ENCODE measurements at regions not wholly inside any gene's neighbourhood (a gene's known extent, or its start where the extent isn't known, plus 50 kb on each side); places are given as distances from the start of the nearest gene placed in this dataset.

DNA sequence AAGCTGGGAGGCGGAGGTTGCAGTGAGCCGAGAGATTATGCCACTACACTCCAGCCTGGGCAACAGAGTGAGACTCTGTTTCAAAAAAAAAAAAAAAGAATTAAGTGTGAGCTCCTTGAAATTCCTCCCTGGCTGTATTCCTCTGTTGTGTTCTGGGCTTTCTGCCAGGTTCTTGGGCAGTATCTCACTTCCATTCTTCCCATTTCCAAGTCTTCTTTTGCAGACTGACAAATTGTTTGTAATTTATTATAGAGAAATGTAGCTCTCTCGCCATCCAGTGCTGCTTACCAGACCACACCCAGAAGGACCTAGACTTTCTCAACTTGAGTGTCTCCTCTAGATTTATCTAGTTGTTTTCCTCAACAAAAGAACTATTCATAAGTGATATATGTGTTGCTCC is 105.0 kb upstream of the ADGRL2 start:
- no peak for DNase-seq

DNA sequence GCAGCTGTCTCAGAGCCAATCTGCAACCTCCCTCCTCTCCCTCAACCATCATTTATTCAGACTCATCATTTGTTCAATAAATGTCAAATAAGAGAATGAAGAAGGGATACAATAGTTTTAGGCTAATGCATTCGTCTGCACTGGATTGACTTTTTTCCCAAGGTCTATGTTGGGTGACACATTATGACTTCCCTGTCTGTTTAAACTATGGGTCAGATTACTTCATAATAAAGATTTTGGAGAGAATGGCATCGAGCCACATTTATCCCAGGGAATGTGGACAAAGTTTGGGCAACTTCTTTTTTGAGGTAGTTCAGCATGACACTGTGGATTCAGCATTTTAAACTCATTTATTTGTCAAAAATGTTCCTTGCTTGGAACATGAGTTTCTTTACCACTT is 107.4 kb upstream of the ADGRL2 start:
- no peak for DNase-seq

DNA sequence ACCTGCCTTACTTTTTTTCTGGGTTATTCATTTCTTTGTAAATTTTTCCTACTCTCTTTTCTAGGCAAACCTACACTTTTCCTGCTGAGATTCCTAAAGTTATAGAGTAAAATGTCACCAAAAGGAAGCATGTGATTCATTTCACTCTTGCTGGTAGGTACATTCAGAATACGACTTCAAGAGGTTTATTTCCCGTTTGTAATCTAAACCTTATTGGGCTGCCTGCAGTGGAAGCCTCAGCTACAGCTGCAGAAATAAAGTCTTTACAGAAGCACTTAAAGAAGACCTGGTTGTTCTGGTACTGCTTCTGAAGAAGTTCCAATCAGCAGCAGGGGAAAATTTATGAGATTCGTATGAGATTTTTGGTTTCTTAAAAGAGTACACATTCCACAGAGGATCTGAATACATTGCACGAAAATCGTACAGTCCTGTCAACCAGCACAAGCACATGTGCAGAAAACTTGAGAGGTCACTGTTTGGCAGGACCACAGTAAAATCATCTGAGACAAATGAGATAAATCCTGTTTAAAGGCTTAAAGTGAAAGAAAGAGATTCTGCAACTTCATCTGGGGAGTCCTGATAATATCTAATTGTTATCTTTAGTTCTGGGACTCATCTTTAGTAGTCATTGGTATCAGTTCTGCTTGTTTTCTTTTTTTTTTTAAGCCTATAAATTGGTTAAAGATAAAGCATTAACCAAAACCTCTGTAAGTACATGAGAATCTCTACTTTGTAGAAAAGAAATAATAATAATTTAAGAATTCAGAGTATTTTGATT is 109.9 kb upstream of the ADGRL2 start:
- DNase-seq, result no peak

DNA sequence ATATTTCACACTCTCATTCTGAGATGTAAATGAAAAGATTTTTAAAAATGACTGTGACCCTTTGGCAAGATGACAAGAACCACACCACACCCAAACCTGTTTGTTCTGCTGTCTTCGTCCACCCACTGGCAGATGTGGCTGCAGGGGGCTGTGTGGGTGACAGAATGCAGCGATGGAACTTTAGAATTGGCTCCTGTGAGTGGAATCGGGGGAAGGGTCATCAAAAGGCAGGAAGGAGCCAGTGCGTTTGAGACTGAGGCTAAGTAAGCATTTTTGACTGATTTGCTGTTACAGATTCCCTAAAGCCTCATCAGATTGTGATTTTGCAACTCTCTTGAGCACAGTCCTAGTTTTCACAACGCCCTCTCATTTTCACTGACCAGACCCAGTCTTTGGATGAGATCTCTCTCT is 111.2 kb upstream of the ADGRL2 start:
- no peak for DNase-seq

DNA sequence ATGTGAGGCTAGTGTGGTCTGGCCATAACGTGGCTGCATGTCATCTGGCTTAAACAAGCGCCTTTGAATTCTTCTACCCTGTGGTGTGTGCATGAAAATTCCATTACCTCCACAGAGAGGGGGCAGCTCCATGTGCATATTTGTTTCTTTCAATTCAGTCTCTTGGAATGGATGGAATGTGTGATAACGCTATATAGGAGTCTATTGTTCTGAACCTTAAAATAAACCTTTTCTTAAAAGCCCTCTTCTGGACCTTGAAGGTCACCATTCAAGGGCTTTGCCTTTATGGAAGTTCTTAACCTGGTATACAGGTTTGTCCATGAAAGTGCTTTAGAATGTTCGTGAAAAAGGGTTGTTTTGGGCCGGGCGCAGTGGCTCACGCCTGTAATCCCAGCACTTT is 118.2 kb upstream of the ADGRL2 start:
- no peak for DNase-seq

DNA sequence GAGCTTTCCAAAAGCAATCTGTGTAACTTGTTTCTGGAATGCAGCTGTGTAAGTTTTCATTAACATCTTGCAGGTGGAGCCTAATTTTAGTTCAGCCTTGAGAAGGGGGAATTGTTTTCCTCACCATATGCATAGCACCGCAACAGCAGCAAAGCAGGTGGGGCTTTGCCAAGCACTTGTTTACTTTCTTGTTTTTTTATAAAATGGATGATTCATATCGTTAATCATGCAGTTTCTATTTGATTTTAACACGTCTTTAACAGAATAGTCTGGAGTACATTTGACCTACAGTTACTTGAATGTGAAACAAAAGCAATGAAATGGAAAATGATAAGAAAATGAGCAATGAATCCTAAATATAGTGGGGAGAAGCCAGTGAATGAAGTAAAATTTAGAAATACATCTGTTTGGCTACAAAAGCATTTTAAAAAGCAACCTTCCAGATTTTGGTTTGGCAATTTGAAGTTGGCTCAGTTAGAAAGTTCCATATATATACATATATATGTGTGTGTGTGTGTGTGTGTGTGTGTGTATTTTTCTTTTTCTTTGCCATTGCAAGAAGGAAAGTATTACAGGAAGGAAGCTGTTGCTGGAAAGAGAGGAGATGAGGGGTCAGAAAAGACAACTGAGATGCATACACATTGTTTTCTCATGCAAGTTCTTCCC is 119.0 kb upstream of the ADGRL2 start:
- no peak for DNase-seq

DNA sequence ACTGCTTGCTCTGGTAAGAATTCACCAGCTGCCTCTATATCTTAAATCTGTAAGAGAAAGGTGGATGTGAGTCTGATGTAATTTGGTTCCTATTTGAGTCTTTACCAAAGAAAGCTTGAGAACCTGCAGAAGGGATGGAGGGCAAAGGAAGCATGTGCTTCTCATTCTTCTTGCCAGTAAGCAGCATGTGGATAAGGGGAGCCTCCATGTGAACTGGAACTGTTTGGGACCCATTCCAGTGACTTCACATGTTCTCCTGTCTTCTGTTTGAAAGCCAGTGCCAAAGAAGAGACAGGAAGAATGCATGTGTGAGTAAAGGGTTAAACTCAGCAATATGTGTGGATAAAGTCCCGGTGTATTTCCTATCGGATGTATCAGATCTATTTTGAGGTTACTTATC is 119.6 kb upstream of the ADGRL2 start:
- DNase-seq, result no peak

DNA sequence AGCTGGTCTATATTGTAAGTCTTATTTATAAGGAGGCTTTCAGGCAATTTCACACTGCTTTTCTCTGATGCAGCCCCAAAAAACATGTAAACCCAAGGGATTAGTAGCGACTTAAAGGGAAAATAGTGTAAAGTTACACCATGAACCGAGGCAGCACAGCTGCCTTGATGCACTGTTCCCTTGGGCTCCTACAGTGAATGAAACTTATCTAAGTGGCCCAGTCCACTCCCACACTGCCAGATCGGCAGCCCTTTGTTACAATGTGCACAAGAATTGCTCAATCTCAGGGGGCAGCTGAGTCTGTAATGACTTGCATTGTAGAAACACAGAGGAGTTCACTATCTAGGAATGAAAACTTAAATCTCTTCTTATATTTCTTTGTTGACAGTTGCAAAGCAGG is 120.8 kb upstream of the ADGRL2 start:
- peak; percentile 47 for DNase-seq

DNA sequence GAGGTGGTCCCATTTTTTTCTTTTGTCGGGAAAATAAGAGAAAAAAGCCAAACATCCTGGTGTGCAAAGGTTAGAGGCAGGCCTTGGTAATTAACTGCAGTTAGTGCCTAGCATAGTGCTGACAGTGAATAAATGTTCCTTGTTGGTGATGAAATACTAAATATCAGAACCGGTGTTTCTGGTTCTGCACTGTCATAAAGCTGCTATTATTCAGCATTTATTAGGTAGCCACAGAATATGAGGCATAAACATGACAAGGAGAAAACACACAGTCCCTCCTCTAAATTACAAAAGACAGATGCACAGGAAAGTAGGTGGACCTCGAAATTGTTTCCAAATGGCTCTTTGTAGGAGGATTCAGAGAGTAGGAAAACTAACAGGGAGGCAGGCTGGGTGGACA is 122.0 kb upstream of the ADGRL2 start:
- no peak for DNase-seq

DNA sequence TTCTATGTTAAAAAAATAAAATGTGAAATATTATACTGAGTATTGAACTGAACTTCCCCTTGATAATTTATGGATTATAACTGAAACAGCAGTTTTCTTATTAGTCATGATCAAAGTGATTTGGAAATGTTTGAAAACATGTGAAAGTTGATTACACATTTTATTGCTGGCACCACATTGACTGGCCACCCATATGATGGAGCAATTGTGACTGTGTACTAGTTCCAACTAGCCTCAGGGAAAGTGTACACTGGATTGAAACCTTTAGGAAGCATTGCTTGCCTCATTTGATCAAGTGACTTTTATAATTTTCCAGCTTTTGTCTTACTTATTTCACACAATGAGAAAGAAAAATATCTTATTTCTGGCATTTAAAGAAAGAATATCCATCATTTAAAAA is 128.0 kb upstream of the ADGRL2 start:
- DNase-seq, result no peak

DNA sequence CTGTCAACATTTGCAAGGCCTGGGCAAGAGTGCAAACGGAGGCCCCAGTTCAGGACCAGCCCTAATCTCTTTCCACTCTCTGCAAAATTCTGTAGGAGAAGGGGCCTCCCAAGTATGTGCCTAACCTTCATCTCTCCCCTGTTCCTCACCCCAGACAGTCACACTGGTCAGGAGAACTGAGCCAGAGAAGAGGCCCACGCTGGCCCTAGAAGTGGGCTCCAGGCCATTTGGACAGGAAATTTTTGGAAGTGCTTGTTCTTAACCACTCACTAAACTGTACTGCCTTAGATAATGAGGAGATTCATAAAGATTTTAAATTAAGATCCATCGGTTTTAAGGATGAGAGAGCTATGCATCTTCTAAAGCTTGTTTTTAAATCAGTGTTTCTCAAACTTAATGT is 129.7 kb upstream of the ADGRL2 start:
- no peak for DNase-seq

DNA sequence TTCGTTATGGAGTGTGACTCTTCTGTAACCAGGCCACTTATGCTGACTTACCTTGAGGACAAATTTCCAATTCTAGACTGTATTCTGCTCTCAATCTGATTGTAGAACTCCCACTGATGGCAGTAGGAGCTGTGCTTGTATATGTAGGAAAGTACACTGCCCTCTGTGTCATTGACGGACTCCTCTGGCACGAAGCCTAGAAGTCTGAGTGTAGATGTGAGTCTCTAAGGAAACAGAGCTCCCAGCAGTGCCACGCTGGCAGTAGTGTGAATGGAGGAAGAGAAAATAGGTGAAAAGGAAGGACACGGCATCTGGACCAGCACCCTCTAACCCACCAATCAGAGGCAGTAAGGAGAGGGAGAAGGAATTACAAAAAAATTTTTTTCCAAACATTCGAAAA is 130.4 kb upstream of the ADGRL2 start:
- no peak for DNase-seq

DNA sequence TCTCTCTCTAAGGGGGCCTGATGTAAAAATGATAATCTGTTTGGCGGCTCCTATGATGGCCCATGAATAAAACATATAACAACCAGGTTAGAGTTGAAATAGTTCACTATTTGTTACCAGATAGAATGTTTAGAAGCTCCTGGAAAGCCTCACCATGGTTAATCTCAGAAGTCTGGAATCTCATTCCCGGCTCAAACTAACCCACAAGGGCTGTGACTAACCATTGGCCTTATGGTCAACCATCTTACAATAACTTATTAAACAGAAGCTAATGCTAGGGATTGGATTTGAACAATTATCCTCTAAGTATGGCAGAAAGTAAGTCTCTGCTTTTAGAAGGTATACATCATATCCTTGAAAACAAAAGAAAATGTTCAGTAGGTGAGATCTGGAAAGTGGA is 134.1 kb upstream of the ADGRL2 start:
- no peak for DNase-seq

DNA sequence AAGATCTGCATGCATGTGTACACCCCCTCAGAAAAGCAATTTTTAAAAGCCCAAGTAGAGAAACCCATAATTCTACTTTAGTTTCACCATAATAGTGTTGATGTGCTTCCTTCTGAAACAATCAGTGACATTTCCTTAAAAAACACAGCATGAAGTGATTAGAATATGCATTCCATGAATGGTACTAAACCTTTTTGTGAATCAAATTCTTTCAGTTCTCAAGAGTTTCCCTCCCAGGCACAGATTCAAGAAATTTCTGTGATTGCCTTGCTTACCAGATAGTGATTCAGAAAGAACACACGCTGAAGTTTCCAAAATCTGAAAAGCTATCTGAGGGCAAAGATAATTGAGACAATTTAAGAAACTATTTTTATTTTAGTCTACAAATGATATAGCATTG is 136.4 kb upstream of the ADGRL2 start:
- no peak for DNase-seq

DNA sequence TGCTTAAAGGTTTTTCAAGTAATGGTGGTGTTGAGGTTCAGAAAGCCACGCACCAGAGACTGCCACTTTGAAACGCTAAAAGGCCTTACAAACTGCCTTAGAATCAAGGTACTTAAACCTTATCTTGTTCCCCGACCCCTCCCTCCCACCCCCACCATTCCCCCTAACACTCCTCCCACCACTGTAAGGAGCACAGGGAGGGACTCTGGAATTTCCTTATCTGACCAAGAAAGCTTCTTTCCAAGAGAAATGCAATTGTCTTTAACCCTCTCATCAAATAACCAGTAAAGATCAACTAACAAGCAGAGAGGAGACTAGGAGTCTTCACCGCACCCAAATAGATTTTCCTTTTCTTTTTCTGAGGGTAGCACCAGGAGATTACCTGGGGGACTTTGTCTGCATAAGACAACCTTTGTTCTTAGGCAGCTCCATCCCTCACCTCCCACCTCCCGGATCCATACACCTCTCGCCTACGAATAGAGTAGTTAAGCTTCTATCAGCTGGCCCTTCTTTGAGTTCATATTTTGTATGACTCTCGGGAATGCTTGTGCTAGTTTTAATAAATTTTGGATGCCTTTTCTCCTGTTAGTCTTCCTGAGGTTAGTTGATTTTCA is 137.7 kb upstream of the ADGRL2 start:
- no peak for DNase-seq

DNA sequence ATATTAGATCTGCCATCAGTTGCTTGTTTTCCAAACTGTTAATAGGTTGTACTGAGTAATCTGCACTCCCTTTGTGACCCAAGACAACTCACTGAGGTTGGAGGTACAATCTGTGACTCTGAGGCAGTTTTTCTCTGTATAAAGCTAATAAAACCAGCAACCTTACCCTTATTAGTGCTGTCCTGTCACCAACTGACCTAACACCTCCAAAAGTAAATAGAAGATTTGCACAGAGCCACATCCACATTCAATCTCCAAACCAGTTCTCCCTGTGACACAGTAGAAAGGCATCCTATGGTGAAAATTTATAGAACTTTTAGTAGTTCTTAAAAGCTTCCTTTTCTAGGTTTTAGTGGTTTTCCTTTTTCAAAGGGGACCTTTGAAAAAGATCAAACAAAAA is 140.4 kb upstream of the ADGRL2 start:
- DNase-seq, result no peak

DNA sequence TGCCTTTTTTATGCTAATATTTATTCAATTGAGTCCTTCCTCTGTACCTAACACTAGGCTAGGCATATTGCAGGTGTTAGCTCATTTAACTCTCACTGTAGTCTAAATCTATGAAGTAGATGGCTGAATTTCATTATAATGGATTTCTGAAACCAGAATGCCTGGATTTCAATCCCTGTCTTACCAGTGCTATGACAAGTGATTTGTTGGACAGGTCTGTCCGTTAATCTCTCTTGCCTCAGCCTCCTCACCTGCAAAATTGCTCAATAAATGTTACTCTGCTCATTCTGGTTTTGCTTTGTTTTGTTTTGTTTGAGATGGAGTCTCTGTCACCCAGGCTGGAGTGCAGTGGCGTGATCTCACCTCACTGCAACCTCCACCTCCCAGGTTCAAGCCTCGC is 146.1 kb upstream of the ADGRL2 start:
- no peak for DNase-seq

DNA sequence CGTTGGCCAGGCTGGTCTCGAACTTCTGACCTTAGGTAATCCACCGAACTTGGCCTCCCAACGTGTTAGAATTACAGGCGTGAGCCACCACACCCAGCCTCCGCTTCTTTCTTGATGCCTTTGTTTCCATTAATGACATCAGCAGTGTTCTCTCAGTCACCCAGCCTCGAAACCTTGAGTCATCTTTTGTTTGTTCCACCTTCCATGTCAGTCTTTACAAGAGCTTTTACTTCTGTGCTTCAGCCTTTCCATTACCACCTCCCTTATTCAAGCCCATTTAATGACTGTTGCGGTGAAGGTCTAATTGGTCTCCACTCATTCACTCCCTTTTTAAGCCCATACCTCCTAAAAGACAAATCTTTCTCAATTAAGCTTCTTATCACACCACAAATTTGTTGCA is 146.6 kb upstream of the ADGRL2 start:
- no peak for DNase-seq

DNA sequence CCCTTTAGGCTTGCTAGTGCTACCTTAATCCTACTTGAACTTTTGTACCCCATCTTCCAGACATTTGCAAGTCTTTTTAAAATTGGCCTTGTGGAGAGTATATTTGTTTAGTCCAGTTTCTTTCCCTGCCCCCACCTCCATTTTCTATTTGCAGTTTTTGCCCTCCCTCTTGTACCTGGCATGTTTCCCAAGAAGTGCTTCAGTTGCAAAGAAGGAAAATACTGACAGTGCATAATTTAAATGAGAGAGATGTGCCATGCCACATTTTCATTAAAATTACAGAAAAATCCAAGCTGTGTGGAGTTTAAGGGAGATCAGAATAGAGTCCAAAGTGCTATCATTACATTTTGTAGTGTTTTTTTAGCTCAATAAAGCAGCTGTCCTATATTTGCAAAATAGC is 150.0 kb upstream of the ADGRL2 start:
- no peak for DNase-seq

DNA sequence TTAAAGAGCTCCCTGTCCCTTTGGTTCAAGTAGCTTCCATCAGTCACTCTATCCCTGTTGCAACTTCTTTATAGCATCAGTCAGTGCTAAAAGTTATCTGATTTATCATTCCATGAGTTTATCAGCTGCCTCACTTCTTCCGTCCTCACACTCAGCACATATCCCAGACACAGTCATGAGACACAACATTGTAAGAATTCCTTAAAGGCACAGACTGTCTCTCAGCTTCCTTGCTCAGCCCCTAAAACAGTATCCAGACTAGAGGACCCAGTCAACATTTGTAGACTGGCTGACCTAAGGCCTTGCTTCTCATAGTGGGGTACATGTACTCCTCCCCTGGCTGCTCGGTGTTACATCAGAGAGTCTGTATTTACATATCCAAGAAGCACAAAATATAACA is 164.9 kb upstream of the ADGRL2 start:
- no peak for DNase-seq

DNA sequence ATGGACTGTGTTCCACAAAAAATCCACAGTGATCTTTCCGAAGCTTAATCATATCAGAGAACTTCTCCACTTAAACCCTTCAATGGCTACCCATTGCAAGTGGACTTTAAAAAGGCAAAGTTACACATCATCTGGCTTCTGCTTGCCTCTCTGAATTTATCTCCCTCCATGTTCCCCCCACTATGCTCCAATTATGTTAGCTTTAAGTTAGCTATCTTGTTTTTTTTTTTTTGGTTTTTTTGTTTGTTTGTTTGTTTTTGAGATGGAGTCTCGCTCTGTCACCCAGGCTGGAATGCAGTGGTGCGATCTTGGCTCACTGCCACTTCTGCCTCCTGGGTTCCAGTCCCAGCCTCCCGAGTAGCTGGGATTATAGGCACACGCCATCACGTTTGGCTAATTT is 166.4 kb upstream of the ADGRL2 start:
- DNase-seq, result no peak

DNA sequence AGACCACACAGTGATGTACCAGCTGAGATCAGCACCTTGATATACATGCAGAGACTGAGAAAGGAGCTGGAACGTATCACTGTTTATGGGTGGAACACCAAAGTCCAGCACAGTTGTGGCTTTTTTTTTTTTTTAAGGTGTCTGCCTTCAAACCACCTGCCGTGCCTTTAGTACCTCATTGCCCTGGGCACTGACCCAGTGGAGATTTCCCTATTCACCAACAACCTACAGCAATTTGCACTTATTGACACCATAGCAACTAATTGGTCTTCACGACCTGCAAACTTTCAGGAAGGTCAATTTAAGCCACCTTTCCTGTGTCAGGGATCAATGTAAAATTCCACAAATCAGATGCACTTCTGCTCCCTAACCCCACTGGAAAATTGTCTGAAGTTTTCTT is 181.6 kb upstream of the ADGRL2 start:
- DNase-seq, result no peak

DNA sequence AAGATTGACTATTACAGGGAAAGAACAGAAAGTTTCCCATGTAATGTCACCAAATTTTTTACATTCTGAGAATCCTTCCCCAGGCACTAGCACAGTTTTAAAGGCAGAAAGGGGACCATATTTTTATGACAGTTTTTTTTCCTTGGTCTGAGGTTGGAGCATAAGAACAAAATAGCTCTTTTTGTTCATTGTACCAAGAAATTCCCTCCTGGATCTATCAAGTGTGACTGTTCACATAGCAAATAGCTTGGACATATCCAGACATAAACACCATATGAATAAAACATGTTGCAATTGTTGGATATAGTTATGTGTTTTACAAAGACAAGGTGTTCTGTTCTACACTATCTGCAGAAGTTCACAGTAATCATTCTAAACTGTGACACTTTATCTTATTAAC is 182.4 kb upstream of the ADGRL2 start:
- DNase-seq, result no peak

DNA sequence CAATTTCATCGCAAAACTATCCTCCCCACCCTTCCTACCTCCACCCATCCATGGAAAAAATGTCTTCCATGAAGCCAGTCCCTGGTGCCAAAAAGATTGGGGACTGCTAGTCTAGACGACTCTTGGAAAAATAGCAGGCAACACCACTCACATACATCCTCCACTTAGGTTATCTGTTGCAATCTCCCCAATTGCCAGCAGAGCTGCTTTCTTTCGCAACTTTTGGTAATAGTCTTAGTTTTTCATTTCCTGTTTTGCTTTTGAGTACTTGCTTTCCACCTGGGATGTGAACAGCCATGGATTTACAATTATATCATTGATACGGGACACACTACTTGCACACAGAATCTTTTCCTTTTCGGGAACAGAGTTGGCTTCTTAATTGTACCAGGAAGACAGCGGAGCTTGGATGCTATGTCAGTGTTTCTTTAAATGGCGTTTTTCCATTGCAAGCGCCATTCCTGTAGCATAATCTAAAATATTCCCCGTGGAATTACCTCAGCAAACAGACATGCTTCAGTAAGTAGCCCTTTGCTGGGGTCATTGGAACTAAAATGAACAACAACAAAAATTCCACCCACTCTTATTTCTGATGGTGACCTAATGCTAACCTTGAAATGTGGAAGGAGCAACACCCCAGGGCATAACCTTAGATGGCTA is 183.3 kb upstream of the ADGRL2 start:
- DNase-seq, result peak; percentile 22

Data from retina (tissue), 1 donor.